Astrocyte (in vitro differentiated cells and primary cell): ENCODE measurements at regions not wholly inside any gene's neighbourhood (a gene's known extent, or its start where the extent isn't known, plus 50 kb on each side); places are given as distances from the start of the nearest gene placed in this dataset.

ENCODE experiments used
- CTCF ChIP-seq: IDR thresholded peaks from 2 replicates; pipeline ENCODE4 v1.5.1; 2011; ENCODE audit warnings: low read depth, mild to moderate bottlenecking, inconsistent platforms, low read length, moderate library complexity; ENCODE audit not compliant: insufficient read depth
- EZH2 ChIP-seq: IDR thresholded peaks from 2 replicates; pipeline ENCODE4 v1.6.1; 2012; ENCODE audit warnings: mild to moderate bottlenecking, low read length, inconsistent platforms; ENCODE audit not compliant: insufficient read depth

- TF ChIP-seq CTCF (no peak), EZH2 (no peak)
Observed at GRCh38 chr3:159911664-159912037, 77.0 kb upstream of the IL12A start.
